ENCODE measurements at regions not wholly inside any gene's neighbourhood (a gene's known extent, or its start where the extent isn't known, plus 50 kb on each side); places are given as distances from the start of the nearest gene placed in this dataset.

DNA sequence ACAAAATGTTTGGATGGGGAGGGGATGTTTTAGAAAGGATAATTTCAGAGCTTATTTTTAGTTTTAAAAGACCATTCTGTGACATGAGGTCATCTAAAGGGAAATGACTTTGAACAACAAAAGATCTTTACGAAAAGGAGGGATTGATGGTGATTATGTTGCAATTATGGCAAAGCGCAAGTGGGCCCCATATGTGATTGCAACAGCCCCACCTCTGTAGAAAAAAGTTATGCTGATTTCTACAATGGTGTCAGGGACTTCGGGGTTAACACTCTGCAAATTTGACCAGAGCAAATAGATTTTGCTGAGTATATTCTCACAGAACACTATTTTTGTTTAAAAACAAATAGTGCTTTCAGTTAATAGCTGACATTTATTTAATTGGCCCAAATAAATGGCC, 312.8 kb downstream of the NSG2 start:
- TF ChIP-seq, protein P1, sequence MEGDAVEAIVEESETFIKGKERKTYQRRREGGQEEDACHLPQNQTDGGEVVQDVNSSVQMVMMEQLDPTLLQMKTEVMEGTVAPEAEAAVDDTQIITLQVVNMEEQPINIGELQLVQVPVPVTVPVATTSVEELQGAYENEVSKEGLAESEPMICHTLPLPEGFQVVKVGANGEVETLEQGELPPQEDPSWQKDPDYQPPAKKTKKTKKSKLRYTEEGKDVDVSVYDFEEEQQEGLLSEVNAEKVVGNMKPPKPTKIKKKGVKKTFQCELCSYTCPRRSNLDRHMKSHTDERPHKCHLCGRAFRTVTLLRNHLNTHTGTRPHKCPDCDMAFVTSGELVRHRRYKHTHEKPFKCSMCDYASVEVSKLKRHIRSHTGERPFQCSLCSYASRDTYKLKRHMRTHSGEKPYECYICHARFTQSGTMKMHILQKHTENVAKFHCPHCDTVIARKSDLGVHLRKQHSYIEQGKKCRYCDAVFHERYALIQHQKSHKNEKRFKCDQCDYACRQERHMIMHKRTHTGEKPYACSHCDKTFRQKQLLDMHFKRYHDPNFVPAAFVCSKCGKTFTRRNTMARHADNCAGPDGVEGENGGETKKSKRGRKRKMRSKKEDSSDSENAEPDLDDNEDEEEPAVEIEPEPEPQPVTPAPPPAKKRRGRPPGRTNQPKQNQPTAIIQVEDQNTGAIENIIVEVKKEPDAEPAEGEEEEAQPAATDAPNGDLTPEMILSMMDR (IDR thresholded peaks at IDR 0.05 in 4 of 5, conservative IDR thresholded peaks at IDR 0.05 in 1 of 5): no peak
- no peak for TF ChIP-seq POLR2A (IDR thresholded peaks at IDR 0.05)
- H3K27me3 ChIP-seq: no peaks in the 10 kb centered on the region
- in situ Hi-C loops (cut with MboI; ENCODE audit: low sequenced_read_pairs in 4 of 4): no loop called here
- no peak for DNase-seq
- H3K9me3 ChIP-seq: no peaks in the 10 kb centered on the region
- intact Hi-C loops (cut with DNase I; ENCODE audit: low total_unique reads): no loop called here
- H3K36me3 ChIP-seq: no peaks in the 10 kb centered on the region
- ATAC-seq: no peak
- H3K27ac ChIP-seq: no peak overlapping the region
- H3K4me3 ChIP-seq: no peak overlapping the region
- H3K4me1 ChIP-seq: no peaks in the 10 kb centered on the region

DNA sequence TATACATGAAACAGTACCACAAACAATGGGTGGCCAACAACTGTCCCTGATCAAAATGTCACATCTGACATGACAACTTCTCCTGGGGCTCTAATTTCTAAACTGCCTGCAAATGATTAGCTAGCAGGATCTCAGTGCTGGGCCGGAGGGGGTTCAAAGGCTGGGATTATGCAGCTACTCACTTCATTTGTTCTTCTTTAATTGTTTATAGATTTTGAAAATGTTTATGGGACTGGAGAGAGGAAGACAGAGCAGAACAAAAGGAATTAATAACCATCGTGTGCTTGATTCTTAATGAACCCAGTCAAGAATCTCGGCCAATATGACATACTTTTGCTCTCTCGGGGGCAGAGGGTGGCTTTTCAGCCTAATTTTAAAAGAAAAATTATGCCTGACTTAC, 313.6 kb downstream of the NSG2 start:
- Histone ChIP-seq H3K27ac (no peak overlapping the region), H3K9me3 (no peaks in the 10 kb centered on the region), H3K4me3 (no peak overlapping the region), H3K27me3 (no peaks in the 10 kb centered on the region), H3K4me1 (no peaks in the 10 kb centered on the region), H3K36me3 (no peaks in the 10 kb centered on the region)
- intact Hi-C loops (cut with DNase I; ENCODE audit: low total_unique reads) (no loop called here), in situ Hi-C loops (cut with MboI; ENCODE audit: low sequenced_read_pairs in 4 of 4) (no loop called here)
- TF ChIP-seq POLR2A (IDR thresholded peaks at IDR 0.05): no peak
- TF ChIP-seq, protein P1 (IDR thresholded peaks at IDR 0.05 in 4 of 5, conservative IDR thresholded peaks at IDR 0.05 in 1 of 5): no peak
- DNase-seq: no peak
- no peak for ATAC-seq

DNA sequence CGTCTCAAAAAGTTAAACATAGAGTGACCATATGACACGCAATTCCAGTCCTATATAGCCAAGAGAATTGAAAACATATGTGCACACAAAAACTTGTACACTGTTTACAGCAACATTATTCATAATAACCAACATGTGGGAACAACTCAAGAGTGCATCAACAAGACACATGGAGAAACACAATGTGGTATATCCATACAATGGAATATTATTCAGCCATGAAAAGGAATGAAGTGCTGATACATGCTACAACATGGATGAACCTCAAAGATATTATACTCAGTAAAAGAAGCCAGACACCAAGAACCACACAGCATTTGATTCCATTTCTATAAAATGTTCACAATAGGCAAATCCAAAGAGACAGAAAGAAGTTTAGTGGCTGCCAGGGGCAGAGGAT, 317.0 kb downstream of the NSG2 start:
- TF ChIP-seq POLR2A (IDR thresholded peaks at IDR 0.05): no peak
- TF ChIP-seq, protein P1 (IDR thresholded peaks at IDR 0.05 in 4 of 5, conservative IDR thresholded peaks at IDR 0.05 in 1 of 5): no peak
- Histone ChIP-seq H3K27ac (no peak overlapping the region), H3K27me3 (no peaks in the 10 kb centered on the region), H3K9me3 (no peaks in the 10 kb centered on the region), H3K4me3 (no peak overlapping the region), H3K4me1 (no peaks in the 10 kb centered on the region), H3K36me3 (no peaks in the 10 kb centered on the region)
- no peak for ATAC-seq
- intact Hi-C loops (cut with DNase I; ENCODE audit: low total_unique reads): no loop called here
- in situ Hi-C loops (cut with MboI; ENCODE audit: low sequenced_read_pairs in 4 of 4): no loop called here
- DNase-seq: no peak

DNA sequence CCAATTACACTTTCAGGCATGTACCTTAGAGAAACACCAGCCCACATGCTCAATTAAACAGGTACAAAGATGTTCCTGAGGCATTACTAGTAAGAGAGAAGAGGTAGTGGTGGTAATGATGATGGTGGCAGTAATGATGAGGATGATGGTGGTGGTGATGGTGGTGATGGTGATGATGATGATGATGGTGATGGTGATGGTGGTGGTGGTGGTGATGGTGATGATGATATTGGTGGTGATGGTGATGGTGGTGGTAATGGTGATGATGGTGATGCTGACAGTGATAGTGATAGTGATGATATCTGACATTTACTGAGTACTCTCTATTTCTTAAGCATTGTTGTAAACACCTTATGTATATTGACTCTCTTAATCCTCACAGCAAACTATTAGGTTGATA, 318.4 kb downstream of the NSG2 start:
- H3K36me3 ChIP-seq: no peaks in the 10 kb centered on the region
- no peak overlapping the region for H3K27ac ChIP-seq
- in situ Hi-C loops (cut with MboI; ENCODE audit: low sequenced_read_pairs in 4 of 4) (no loop called here), intact Hi-C loops (cut with DNase I; ENCODE audit: low total_unique reads) (no loop called here)
- DNase-seq (no peak), ATAC-seq (no peak)
- H3K9me3 ChIP-seq: no peaks in the 10 kb centered on the region
- no peak overlapping the region for H3K4me3 ChIP-seq
- no peaks in the 10 kb centered on the region for H3K4me1 ChIP-seq
- no peaks in the 10 kb centered on the region for H3K27me3 ChIP-seq
- TF ChIP-seq POLR2A (IDR thresholded peaks at IDR 0.05): no peak
- TF ChIP-seq, protein P1 (IDR thresholded peaks at IDR 0.05 in 4 of 5, conservative IDR thresholded peaks at IDR 0.05 in 1 of 5): no peak

DNA sequence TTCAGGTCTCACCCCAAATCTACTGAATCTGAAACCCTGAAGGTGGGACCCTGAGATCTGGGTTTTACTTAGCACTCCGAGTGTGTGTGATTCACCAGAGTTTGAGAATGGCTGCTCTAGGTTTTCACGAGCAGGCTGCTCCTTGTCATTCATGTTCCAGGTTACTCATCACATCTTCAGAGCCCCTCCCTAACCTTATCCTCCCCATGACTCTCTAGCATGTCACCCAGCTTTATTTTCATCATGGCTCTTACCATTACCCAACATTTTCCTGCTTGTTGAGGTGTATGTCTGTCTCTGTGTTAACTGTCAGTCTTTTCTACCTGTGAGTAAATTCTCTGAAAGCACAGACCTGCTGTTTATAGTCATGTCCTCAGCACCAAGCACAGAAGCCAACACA, 319.2 kb downstream of the NSG2 start:
- ATAC-seq: no peak
- DNase-seq: no peak
- intact Hi-C loops (cut with DNase I; ENCODE audit: low total_unique reads): no loop called here
- no peaks in the 10 kb centered on the region for H3K9me3 ChIP-seq
- in situ Hi-C loops (cut with MboI; ENCODE audit: low sequenced_read_pairs in 4 of 4): no loop called here
- H3K4me1 ChIP-seq: no peaks in the 10 kb centered on the region
- no peaks in the 10 kb centered on the region for H3K36me3 ChIP-seq
- no peak for TF ChIP-seq POLR2A (IDR thresholded peaks at IDR 0.05)
- TF ChIP-seq, protein P1 (IDR thresholded peaks at IDR 0.05 in 4 of 5, conservative IDR thresholded peaks at IDR 0.05 in 1 of 5): no peak
- no peak overlapping the region for H3K27ac ChIP-seq
- no peaks in the 10 kb centered on the region for H3K27me3 ChIP-seq
- H3K4me3 ChIP-seq: no peak overlapping the region

All from gastrocnemius medialis (tissue), 4 donors.